ENCODE measurements at regions not wholly inside any gene's neighbourhood (a gene's known extent, or its start where the extent isn't known, plus 50 kb on each side); places are given as distances from the start of the nearest gene placed in this dataset.
A peak's percentile ranks its signal among the peaks of the same experiment; 100 is the strongest.

GRCh38 chr7:82678259-82678658 lies 234.7 kb upstream of the CACNA2D1 start:
- Histone ChIP-seq H3K9me3 (no peaks in the 10 kb centered on the region), H3K4me3 (no peak overlapping the region), H3K4me1 (peaks cover 0 to 10% (median 0%) of the 10 kb centered on the region in 4 donors), H3K36me3 (no peaks in the 10 kb centered on the region), H3K27me3 (no peaks in the 10 kb centered on the region), H3K27ac (no peak overlapping the region)
- no peak for TF ChIP-seq POLR2A (IDR thresholded peaks at IDR 0.05)
- no peak for TF ChIP-seq EP300 (IDR thresholded peaks at IDR 0.05)
- TF ChIP-seq CTCF (IDR thresholded peaks at IDR 0.05): no peak
- TF ChIP-seq POLR2AphosphoS5 (IDR thresholded peaks at IDR 0.05): no peak
- DNase-seq: no peak
- WGBS, 5 donors: 25 to 34% (median 27%) methylated on average over 6 of the region's 6 CpGs
- intact Hi-C loops (cut with DNase I; ENCODE audit: low total_unique reads): no loop called here

GRCh38 chr7:82677493-82677892 lies 233.9 kb upstream of the CACNA2D1 start:
- no peak overlapping the region for H3K4me3 ChIP-seq
- WGBS, 5 donors: 41 to 72% (median 64%) methylated on average over 2 of the region's 2 CpGs
- H3K9me3 ChIP-seq: no peaks in the 10 kb centered on the region
- TF ChIP-seq POLR2A (IDR thresholded peaks at IDR 0.05): no peak
- TF ChIP-seq CTCF (IDR thresholded peaks at IDR 0.05): no peak
- TF ChIP-seq EP300 (IDR thresholded peaks at IDR 0.05): no peak
- no peak for TF ChIP-seq POLR2AphosphoS5 (IDR thresholded peaks at IDR 0.05)
- no peaks in the 10 kb centered on the region for H3K27me3 ChIP-seq
- peaks cover 0 to 10% (median 0%) of the 10 kb centered on the region in 4 donors for H3K4me1 ChIP-seq
- no peaks in the 10 kb centered on the region for H3K36me3 ChIP-seq
- H3K27ac ChIP-seq: no peak overlapping the region
- intact Hi-C loops (cut with DNase I; ENCODE audit: low total_unique reads): no loop called here
- DNase-seq: peak in 1 of 2 donors; percentile 64

- H3K36me3 ChIP-seq: no peaks in the 10 kb centered on the region
- 31 to 51% (median 44%) methylated on average over 5 of the region's 5 CpGs for WGBS, 5 donors
- H3K4me3 ChIP-seq: no peak overlapping the region
- intact Hi-C loops (cut with DNase I; ENCODE audit: low total_unique reads): no loop called here
- DNase-seq: peak in 1 of 2 donors; percentile 3
- no peak overlapping the region for H3K27ac ChIP-seq
- H3K4me1 ChIP-seq: peaks cover 0 to 10% (median 0%) of the 10 kb centered on the region in 4 donors
- TF ChIP-seq CTCF (IDR thresholded peaks at IDR 0.05) (no peak), EP300 (IDR thresholded peaks at IDR 0.05) (no peak), POLR2AphosphoS5 (IDR thresholded peaks at IDR 0.05) (no peak), POLR2A (IDR thresholded peaks at IDR 0.05) (no peak)
- no peaks in the 10 kb centered on the region for H3K27me3 ChIP-seq
- no peaks in the 10 kb centered on the region for H3K9me3 ChIP-seq
These were observed 233.3 kb upstream of the CACNA2D1 start for GRCh38 chr7:82676777-82677463.

- DNase-seq: no peak
- 62 to 72% (median 68%) methylated on average over 2 of the region's 2 CpGs for WGBS, 5 donors
- Histone ChIP-seq H3K4me1 (peaks cover 0 to 10% (median 0%) of the 10 kb centered on the region in 4 donors), H3K36me3 (no peaks in the 10 kb centered on the region), H3K4me3 (no peak overlapping the region), H3K9me3 (no peaks in the 10 kb centered on the region), H3K27me3 (no peaks in the 10 kb centered on the region), H3K27ac (no peak overlapping the region)
- intact Hi-C loops (cut with DNase I; ENCODE audit: low total_unique reads): no loop called here
- TF ChIP-seq EP300 (IDR thresholded peaks at IDR 0.05) (no peak), CTCF (IDR thresholded peaks at IDR 0.05) (no peak), POLR2AphosphoS5 (IDR thresholded peaks at IDR 0.05) (no peak), POLR2A (IDR thresholded peaks at IDR 0.05) (no peak)
These were observed 231.8 kb upstream of the CACNA2D1 start for GRCh38 chr7:82675396-82675795.

All from stomach (tissue), 8 donors.